IMR-90 (cell line): ENCODE measurements at regions not wholly inside any gene's neighbourhood (a gene's known extent, or its start where the extent isn't known, plus 50 kb on each side); places are given as distances from the start of the nearest gene placed in this dataset.

Source experiments
- ATAC-seq: fragments of 200-7000 bp; cut with Tn5 transposase; 2 replicates; pipeline ENCODE4 v1.9.1; 2020; ENCODE audit warnings: low read depth, mild to moderate bottlenecking, moderate library complexity
- BruUV-seq: library from RNA; stranded (reverse); fragments of 400-500 nt; replicated peaks from 2 replicates; lab custom pipeline; 2021; lab: Mats Ljungman, UMichigan
- CTCF ChIA-PET: fragments of 300-600 bp; formaldehyde crosslinking; extraction: SDS; loops from one replicate; lab custom pipeline; 2021; ENCODE audit warnings: antibody characterized with exemption; lab: Yijun Ruan, JAX
- POLR2A ChIA-PET: fragments of 300-600 bp; sonication (Branson Sonifier 250); formaldehyde crosslinking; loops from one replicate; lab custom pipeline; 2022; ENCODE audit warnings: antibody characterized with exemption; ENCODE audit not compliant: unreplicated experiment; lab: Charles Lee
- DNase-seq: peaks from one replicate; pipeline ENCODE4 v3.0.0; 2013
- H2AFZ ChIP-seq: replicated peaks from 2 replicates; pipeline ENCODE3; 2013; ENCODE audit warnings: low read length, mild to moderate bottlenecking; ENCODE audit not compliant: poor library complexity
- H2AK5ac ChIP-seq: 2 replicates; pipeline ENCODE4 v1.6.1; 2013; ENCODE audit warnings: low read depth, low read length, inconsistent platforms
- H2AK9ac ChIP-seq: replicated peaks from 2 replicates; pipeline ENCODE3; 2013; ENCODE audit warnings: mild to moderate bottlenecking, low read depth, low read length, moderate library complexity; ENCODE audit not compliant: poor library complexity
- H2BK120ac ChIP-seq: 2 replicates; pipeline ENCODE4 v1.6.1; 2013; ENCODE audit warnings: low read depth, low read length, inconsistent platforms
- H2BK15ac ChIP-seq: 3 replicates; pipeline ENCODE4 v1.6.1; 2013; ENCODE audit warnings: low read depth, low read length, inconsistent platforms
- H2BK20ac ChIP-seq: 2 replicates; pipeline ENCODE4 v1.6.1; 2013; ENCODE audit warnings: low read depth, mild to moderate bottlenecking, inconsistent platforms, low read length, moderate library complexity
- H2BK5ac ChIP-seq: 2 replicates; pipeline ENCODE4 v1.6.1; 2013; ENCODE audit warnings: mild to moderate bottlenecking, low read depth, low read length, inconsistent platforms; ENCODE audit not compliant: poor library complexity, severe bottlenecking
- H3K14ac ChIP-seq: replicated peaks from 2 replicates; pipeline ENCODE4 v1.6.1; 2013; ENCODE audit warnings: low read depth, low read length, inconsistent platforms
- H3K18ac ChIP-seq: 2 replicates; pipeline ENCODE4 v1.6.1; 2013; ENCODE audit warnings: low read depth, low read length, control low read depth
- H3K23ac ChIP-seq: 2 replicates; pipeline ENCODE4 v1.6.1; 2013; ENCODE audit warnings: low read depth, low read length, inconsistent platforms
- H3K27ac ChIP-seq: 2 replicates; pipeline ENCODE4 v1.5.1; 2013; ENCODE audit warnings: mild to moderate bottlenecking, control low read depth, low read length; ENCODE audit not compliant: insufficient read depth
- H3K27me3 ChIP-seq: 2 replicates; pipeline ENCODE4 v1.6.1; 2013; ENCODE audit warnings: low read length; ENCODE audit not compliant: control insufficient read depth, insufficient read depth
- H3K36me3 ChIP-seq: 2 replicates; pipeline ENCODE4 v1.6.1; 2013; ENCODE audit warnings: low read length, mixed read lengths; ENCODE audit not compliant: control insufficient read depth, insufficient read depth
- H3K4ac ChIP-seq: 2 replicates; pipeline ENCODE4 v1.6.1; 2013; ENCODE audit warnings: low read depth, low read length, inconsistent platforms
- H3K4me1 ChIP-seq: 2 replicates; pipeline ENCODE4 v1.6.1; 2013; ENCODE audit warnings: low read length, mixed read lengths; ENCODE audit not compliant: control insufficient read depth, insufficient read depth
- H3K4me2 ChIP-seq: 2 replicates; pipeline ENCODE4 v1.6.1; 2013; ENCODE audit warnings: low read depth, mild to moderate bottlenecking, control low read depth, low read length, moderate library complexity
- H3K4me3 ChIP-seq: 2 replicates; pipeline ENCODE4 v1.5.1; 2013; ENCODE audit warnings: low read depth, mild to moderate bottlenecking, control low read depth, low read length, moderate library complexity; ENCODE audit not compliant: insufficient read depth
- H3K56ac ChIP-seq: 2 replicates; pipeline ENCODE4 v1.6.1; 2013; ENCODE audit warnings: low read length, inconsistent platforms; ENCODE audit not compliant: insufficient read depth; ENCODE audit errors: extremely low read depth
- H3K79me1 ChIP-seq, 2 experiments: 2 replicates each; pipeline ENCODE4 v1.6.1; 2013; ENCODE audit warnings: low read length in 2 of 2, inconsistent platforms in 1 of 2, low read depth in 1 of 2
- H3K9ac ChIP-seq: 2 replicates; pipeline ENCODE4 v1.6.1; 2013; ENCODE audit warnings: low read depth, low read length, control low read depth
- H3K9me1 ChIP-seq: 2 replicates; pipeline ENCODE4 v1.6.1; 2013; ENCODE audit warnings: low read length, inconsistent platforms; ENCODE audit not compliant: insufficient read depth
- H3K9me3 ChIP-seq: 2 replicates; pipeline ENCODE4 v1.6.1; 2013; ENCODE audit warnings: low read length; ENCODE audit not compliant: control insufficient read depth, insufficient read depth
- H4K20me1 ChIP-seq: 2 replicates; pipeline ENCODE4 v1.6.1; 2013; ENCODE audit warnings: low read length, inconsistent platforms; ENCODE audit not compliant: insufficient read depth
- H4K5ac ChIP-seq: 2 replicates; pipeline ENCODE4 v1.6.1; 2013; ENCODE audit warnings: mild to moderate bottlenecking, low read depth, low read length, control low read depth
- H4K8ac ChIP-seq, 2 experiments: 2 replicates each; pipeline ENCODE4 v1.6.1; 2013; ENCODE audit warnings: low read depth in 2 of 2, low read length in 2 of 2, control low read depth in 1 of 2, inconsistent platforms in 1 of 2
- H4K91ac ChIP-seq: 2 replicates; pipeline ENCODE4 v1.6.1; 2013; ENCODE audit warnings: low read depth, low read length, inconsistent platforms; ENCODE audit not compliant: insufficient read depth
- BHLHE40 ChIP-seq: fragments of 150-350 bp; IDR thresholded peaks from 2 replicates; pipeline ENCODE4 v1.6.1; 2016; ENCODE audit warnings: mild to moderate bottlenecking, low read depth, low read length
- CEBPB ChIP-seq: IDR thresholded peaks from 2 replicates; pipeline ENCODE4 v1.6.1; 2012; ENCODE audit warnings: low read depth, low read length, improper control_type of control experiment
- CHD1 ChIP-seq: IDR thresholded peaks from 2 replicates; pipeline ENCODE4 v1.6.1; 2012; ENCODE audit warnings: low read depth, low read length, improper control_type of control experiment
- FOS ChIP-seq: fragments of 150-350 bp; IDR thresholded peaks from 2 replicates; pipeline ENCODE4 v1.6.1; 2016; ENCODE audit warnings: low read depth, low read length
- MAFK ChIP-seq: IDR thresholded peaks from 2 replicates; pipeline ENCODE4 v1.6.1; 2012; ENCODE audit warnings: low read depth, low read length, improper control_type of control experiment
- MAZ ChIP-seq: IDR thresholded peaks from 2 replicates; pipeline ENCODE4 v1.6.1; 2012; ENCODE audit warnings: low read depth, mild to moderate bottlenecking, low read length, improper control_type of control experiment, moderate library complexity, borderline replicate concordance
- MXI1 ChIP-seq: IDR thresholded peaks from 2 replicates; pipeline ENCODE4 v1.6.1; 2012; ENCODE audit warnings: low read depth, mild to moderate bottlenecking, low read length, moderate library complexity, borderline replicate concordance
- NFE2L2 ChIP-seq: fragments of 150-350 bp; IDR thresholded peaks from 2 replicates; pipeline ENCODE4 v1.6.1; 2016; ENCODE audit warnings: low read depth, mild to moderate bottlenecking, low read length
- POLR2A ChIP-seq: IDR thresholded peaks from 2 replicates; pipeline ENCODE4 v1.6.1; 2012; ENCODE audit warnings: mild to moderate bottlenecking, low read depth, low read length
- RAD21 ChIP-seq: IDR thresholded peaks from 2 replicates; pipeline ENCODE4 v1.6.1; 2012; ENCODE audit warnings: low read length, improper control_type of control experiment
- RCOR1 ChIP-seq: IDR thresholded peaks from 2 replicates; pipeline ENCODE4 v1.6.1; 2012; ENCODE audit warnings: mild to moderate bottlenecking, low read length, improper control_type of control experiment; ENCODE audit not compliant: insufficient replicate concordance
- RFX5 ChIP-seq: IDR thresholded peaks from 2 replicates; pipeline ENCODE4 v1.8.0; 2012; ENCODE audit warnings: low read depth, mild to moderate bottlenecking, low read length, moderate library complexity
- SMC3 ChIP-seq: fragments of 150-350 bp; IDR thresholded peaks from 2 replicates; pipeline ENCODE4 v1.6.1; 2016; ENCODE audit warnings: low read depth, mild to moderate bottlenecking, antibody characterized with exemption, low read length, moderate library complexity
- WGBS, 2 experiments: methylation state at CpG; one replicate each; pipeline versions ENCODE4 v1.1.5 to v1.1.7; 2013; ENCODE audit warnings: missing lambda C conversion rate in 2 of 2; ENCODE audit not compliant: insufficient read length in 1 of 2; ENCODE audit errors: extremely low coverage in 2 of 2; 5-methylcytosine and 5-hydroxymethylcytosine counted together
- dilution Hi-C: fragments of 300-500 bp; cut with HindIII; formaldehyde crosslinking; loops from one replicate; pipeline ENCODE4 v1.14.3; 2018; ENCODE audit warnings: low sequenced_read_pairs; ENCODE audit not compliant: unreplicated experiment
- in situ Hi-C: fragments of 300-500 bp; cut with MboI; formaldehyde crosslinking; loops from 3 replicates; pipeline ENCODE4 v1.14.3; 2019; ENCODE audit warnings: low sequenced_read_pairs, inconsistent platforms, mixed read lengths
- intact Hi-C: fragments of 100-400 bp; cut with micrococcal nuclease; formaldehyde crosslinking; loops from 2 replicates; pipeline ENCODE4 v1.10.0; 2022
- TF ChIP-seq, protein P1 (sequence below): fragments of 150-350 bp; IDR thresholded peaks from 2 replicates; pipeline ENCODE4 v1.6.1; 2016; ENCODE audit warnings: low read depth, mild to moderate bottlenecking, low read length, moderate library complexity, borderline replicate concordance
- TF ChIP-seq, protein P2 (sequence below): conservative IDR thresholded peaks from 2 replicates; pipeline ENCODE4 v1.5.1; 2012; ENCODE audit warnings: mild to moderate bottlenecking, low read depth, low read length, improper control_type of control experiment
- TF ChIP-seq, protein P3 (sequence below): fragments of 150-350 bp; IDR thresholded peaks from 2 replicates; pipeline ENCODE4 v1.6.1; 2017; ENCODE audit warnings: mild to moderate bottlenecking, antibody characterized with exemption, low read length, low read depth

DNA sequence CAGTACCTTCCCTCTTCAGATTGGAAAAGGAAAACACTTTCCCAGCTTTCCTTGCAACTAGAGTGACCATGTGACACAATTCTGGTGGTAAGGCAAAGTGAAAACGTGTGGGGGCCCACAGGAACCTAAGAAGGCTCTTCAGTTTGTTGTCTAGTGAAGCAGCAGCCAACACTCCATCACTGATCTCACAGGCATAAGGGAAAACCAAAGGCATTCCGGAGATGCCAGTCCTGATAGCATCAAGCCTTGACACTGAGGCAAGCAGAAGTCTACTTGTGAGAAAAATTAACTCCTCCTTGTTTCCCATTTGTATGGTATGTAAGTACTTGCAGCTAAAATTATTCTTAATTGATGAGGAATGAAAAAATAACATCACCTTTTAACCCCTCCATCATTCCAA is 88.3 kb downstream of the ETAA1 start:
- H3K18ac ChIP-seq: peak overlapping the region; percentile 31; the same call in 1 of the 2 replicates
- ATAC-seq: peak; percentile 62
- 0 out of 3 replicates have a peak overlapping the region, but pooled peaks have one; percentile 28 for H2BK15ac ChIP-seq
- H2AK5ac ChIP-seq: no peak overlapping the region
- no peak overlapping the region for H4K8ac ChIP-seq
- H4K20me1 ChIP-seq: no peaks in the 10 kb centered on the region
- in situ Hi-C loops (loop anchor here (25.0 kb wide), 1 partner anchor 352 kb away; no protein-coding TSS in a partner anchor), dilution Hi-C loops (no loop called here), intact Hi-C loops (no loop called here)
- CTCF ChIA-PET: interaction anchor here (1.1 kb wide), 1 partner anchor 10 kb away, joined by 3 read pairs; no protein-coding TSS in a partner anchor
- no peaks in the 10 kb centered on the region for H3K79me1 ChIP-seq
- H3K27ac ChIP-seq: no peak overlapping the region
- H3K9ac ChIP-seq: no peak overlapping the region
- H2BK120ac ChIP-seq: 0 out of 2 replicates have a peak overlapping the region, but pooled peaks have one; percentile 5
- no peak overlapping the region for H3K4ac ChIP-seq
- H2BK20ac ChIP-seq: 0 out of 2 replicates have a peak overlapping the region, but pooled peaks have one; percentile 9
- no CpG with 5 or more reads among the region's 2 CpGs for WGBS, 2 experiments
- peak overlapping the region; percentile 7; the same call in 1 of the 2 replicates for H3K14ac ChIP-seq
- H3K4me2 ChIP-seq: no peak overlapping the region
- TF ChIP-seq CHD1: no peak
- TF ChIP-seq, protein P1, sequence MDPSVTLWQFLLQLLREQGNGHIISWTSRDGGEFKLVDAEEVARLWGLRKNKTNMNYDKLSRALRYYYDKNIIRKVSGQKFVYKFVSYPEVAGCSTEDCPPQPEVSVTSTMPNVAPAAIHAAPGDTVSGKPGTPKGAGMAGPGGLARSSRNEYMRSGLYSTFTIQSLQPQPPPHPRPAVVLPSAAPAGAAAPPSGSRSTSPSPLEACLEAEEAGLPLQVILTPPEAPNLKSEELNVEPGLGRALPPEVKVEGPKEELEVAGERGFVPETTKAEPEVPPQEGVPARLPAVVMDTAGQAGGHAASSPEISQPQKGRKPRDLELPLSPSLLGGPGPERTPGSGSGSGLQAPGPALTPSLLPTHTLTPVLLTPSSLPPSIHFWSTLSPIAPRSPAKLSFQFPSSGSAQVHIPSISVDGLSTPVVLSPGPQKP: no peak
- no peak for TF ChIP-seq MXI1
- no peak for TF ChIP-seq BHLHE40
- TF ChIP-seq RFX5: no peak
- TF ChIP-seq FOS: no peak
- TF ChIP-seq, protein P2, sequence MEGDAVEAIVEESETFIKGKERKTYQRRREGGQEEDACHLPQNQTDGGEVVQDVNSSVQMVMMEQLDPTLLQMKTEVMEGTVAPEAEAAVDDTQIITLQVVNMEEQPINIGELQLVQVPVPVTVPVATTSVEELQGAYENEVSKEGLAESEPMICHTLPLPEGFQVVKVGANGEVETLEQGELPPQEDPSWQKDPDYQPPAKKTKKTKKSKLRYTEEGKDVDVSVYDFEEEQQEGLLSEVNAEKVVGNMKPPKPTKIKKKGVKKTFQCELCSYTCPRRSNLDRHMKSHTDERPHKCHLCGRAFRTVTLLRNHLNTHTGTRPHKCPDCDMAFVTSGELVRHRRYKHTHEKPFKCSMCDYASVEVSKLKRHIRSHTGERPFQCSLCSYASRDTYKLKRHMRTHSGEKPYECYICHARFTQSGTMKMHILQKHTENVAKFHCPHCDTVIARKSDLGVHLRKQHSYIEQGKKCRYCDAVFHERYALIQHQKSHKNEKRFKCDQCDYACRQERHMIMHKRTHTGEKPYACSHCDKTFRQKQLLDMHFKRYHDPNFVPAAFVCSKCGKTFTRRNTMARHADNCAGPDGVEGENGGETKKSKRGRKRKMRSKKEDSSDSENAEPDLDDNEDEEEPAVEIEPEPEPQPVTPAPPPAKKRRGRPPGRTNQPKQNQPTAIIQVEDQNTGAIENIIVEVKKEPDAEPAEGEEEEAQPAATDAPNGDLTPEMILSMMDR: no peak
- TF ChIP-seq POLR2A: no peak
- no peak for TF ChIP-seq MAFK
- TF ChIP-seq, protein P3, sequence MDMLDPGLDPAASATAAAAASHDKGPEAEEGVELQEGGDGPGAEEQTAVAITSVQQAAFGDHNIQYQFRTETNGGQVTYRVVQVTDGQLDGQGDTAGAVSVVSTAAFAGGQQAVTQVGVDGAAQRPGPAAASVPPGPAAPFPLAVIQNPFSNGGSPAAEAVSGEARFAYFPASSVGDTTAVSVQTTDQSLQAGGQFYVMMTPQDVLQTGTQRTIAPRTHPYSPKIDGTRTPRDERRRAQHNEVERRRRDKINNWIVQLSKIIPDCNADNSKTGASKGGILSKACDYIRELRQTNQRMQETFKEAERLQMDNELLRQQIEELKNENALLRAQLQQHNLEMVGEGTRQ: no peak
- TF ChIP-seq RAD21: no peak
- no peak for TF ChIP-seq MAZ
- TF ChIP-seq SMC3: no peak
- TF ChIP-seq NFE2L2: no peak
- no peak for TF ChIP-seq CEBPB
- no peak for TF ChIP-seq RCOR1
- POLR2A ChIA-PET: no interaction called here
- no peak overlapping the region for H2AK9ac ChIP-seq
- H4K5ac ChIP-seq: no peak overlapping the region; the same call in 1 of the 2 replicates
- H2BK5ac ChIP-seq: no peak overlapping the region
- BruUV-seq: no TSS peak
- no peaks in the 10 kb centered on the region for H3K27me3 ChIP-seq
- H3K4me1 ChIP-seq: no peaks in the 10 kb centered on the region
- H3K23ac ChIP-seq: no peak overlapping the region
- no peak overlapping the region for H3K4me3 ChIP-seq
- H3K9me1 ChIP-seq: no peaks in the 10 kb centered on the region
- H4K91ac ChIP-seq: no peak overlapping the region; the same call in 1 of the 2 replicates
- H3K56ac ChIP-seq: no peak overlapping the region
- H3K9me3 ChIP-seq: no peaks in the 10 kb centered on the region
- DNase-seq: peak; percentile 52
- no peaks in the 10 kb centered on the region for H3K36me3 ChIP-seq
- peak overlapping the region; percentile 35 for H2AFZ ChIP-seq
